Stimulated activated CD8-positive, alpha-beta memory T cell treated with anti-CD3 and anti-CD28 coated beads, Interleukin-15, amount 100 ng/mL, for 1 hour (primary cell): ENCODE measurements at regions not wholly inside any gene's neighbourhood (a gene's known extent, or its start where the extent isn't known, plus 50 kb on each side); places are given as distances from the start of the nearest gene placed in this dataset.

ENCODE experiments used
- DNase-seq: peaks from one replicate; pipeline ENCODE4 v3.0.0-alpha.2; 2020; ENCODE audit warnings: low read depth

- no peak for DNase-seq
Measured at GRCh38 chrX:39333451-39333850, 532.2 kb downstream of the MID1IP1 start.

GRCh38 chrX:39335513-39336235, 534.4 kb downstream of the MID1IP1 start:
- no peak for DNase-seq

DNA sequence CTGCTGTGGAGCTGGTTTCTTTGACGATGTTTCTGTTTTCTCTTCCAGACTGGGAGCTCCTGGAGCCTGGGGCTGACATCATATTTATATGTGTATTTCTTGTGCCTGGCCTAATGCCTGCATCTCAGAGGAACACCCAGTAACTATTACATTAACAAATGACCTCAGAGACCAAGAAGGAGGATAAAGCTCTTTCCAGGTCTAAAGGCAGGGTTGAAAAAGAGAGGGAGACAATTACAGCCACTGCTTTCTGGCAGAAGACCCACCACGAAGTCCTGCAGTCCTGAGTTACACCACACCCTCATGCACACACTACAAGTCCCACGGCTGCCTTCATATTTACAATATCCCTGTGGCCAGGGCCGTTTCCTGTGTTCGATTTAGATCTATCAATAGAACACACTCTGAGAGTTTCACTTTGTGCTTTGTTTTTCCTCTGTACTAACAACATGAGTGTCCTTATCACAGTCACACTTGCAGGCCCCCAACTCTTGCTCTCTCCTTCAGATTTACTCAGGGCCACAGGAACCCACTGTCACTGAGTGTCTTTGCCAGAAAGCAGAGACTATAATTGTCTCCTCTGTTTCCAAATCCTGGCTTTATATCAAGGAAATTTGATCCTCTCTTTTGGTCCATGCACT, 535.5 kb downstream of the MID1IP1 start:
- no peak for DNase-seq

DNA sequence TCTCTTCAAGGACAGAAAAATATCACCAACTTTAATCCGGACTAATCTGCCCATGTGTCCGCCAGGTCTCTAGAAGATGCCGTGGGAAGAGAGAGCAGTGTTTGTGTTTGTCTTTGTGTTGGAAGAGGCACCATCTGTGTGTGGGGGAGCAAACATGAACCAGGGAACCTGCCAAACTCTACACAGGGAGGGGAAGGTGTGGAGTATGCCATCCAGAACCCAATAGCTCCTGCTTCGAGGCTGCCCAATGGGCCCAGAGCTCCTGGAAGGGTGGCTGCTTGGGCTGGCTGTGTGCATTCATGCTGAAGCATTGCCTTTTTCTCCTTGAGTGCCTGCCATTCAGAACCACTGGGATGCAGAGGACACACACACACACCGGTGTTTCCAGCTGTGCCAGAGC, 536.2 kb downstream of the MID1IP1 start:
- no peak for DNase-seq

DNA sequence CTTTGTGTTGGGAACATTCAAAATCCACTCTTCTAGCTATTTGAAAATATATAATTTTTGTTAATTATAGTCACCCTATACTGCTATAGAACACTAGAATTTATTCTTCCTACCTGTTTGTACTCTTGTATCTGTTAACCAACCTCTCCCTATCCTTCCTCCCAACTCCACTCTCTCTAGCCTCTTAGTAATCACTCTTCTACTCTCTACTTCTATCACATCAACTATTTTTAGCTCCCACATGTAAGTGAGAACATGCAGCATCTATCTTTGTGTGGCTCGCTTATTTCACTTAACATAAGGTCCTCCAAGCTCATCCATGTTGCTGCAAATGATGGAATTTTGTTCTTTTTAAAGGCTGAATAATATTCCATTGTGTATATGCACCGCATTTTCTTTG, 537.3 kb downstream of the MID1IP1 start:
- no peak for DNase-seq

DNA sequence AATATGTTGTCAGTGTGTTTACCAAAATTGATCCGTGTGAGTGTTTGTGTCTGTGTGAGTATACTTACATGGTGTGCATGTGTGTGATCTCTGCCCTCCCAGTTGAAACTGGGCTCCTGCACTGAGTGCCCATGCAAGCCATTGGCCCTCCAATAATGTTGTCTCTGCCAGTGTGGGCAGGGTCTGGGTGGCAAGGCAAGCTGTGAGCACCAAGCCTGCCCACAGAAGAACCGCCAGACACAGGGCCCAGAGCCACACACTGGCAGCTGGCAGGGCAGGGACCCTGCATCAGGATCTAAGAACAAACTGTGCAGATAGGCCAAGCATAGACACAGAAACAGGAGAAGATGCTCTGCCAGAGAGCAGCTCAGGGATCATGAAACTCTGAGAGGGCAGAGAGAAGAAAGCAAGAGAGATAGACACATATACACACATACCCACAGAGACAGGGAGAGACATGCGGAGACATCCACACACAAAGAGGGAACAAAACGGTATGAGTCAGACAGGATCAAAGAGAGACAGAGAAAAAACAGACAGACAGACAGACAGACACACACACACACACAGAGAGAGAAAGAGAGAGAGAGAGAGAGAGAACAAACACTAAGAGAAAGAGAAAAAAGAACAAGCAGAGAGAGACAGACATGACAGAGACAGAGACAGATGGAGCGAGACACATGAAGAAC, 555.0 kb downstream of the MID1IP1 start:
- no peak for DNase-seq

GRCh38 chrX:39360101-39360500, 558.8 kb downstream of the MID1IP1 start:
- no peak for DNase-seq

DNA sequence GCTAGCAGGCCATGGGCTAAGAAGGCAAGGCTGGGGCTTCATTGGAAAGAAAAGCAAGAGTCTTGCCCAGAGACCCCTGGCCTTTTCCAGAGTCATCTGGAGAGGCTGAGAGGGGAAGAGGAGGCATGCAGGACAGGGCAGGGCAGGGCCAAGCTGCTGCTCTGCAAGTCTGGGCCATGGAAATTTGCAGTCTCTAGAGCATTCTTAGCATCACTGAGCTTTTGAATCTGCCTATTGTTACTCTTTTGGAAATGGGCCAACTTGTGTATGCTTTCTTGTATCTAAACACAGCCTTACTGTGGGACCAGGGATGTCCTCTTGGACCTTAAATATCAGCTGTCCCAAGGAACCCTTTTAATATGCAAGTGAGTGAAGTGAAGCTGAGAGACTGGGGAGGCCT, 560.5 kb downstream of the MID1IP1 start:
- no peak for DNase-seq

GRCh38 chrX:39367416-39367815, 566.2 kb downstream of the MID1IP1 start:
- DNase-seq = no peak

GRCh38 chrX:39372115-39372514, 570.9 kb downstream of the MID1IP1 start:
- DNase-seq = no peak

GRCh38 chrX:39377157-39377556, 575.9 kb downstream of the MID1IP1 start:
- no peak for DNase-seq

GRCh38 chrX:39377773-39378172, 576.5 kb downstream of the MID1IP1 start:
- DNase-seq = no peak

GRCh38 chrX:39381422-39381821, 580.2 kb downstream of the MID1IP1 start:
- no peak for DNase-seq

DNA sequence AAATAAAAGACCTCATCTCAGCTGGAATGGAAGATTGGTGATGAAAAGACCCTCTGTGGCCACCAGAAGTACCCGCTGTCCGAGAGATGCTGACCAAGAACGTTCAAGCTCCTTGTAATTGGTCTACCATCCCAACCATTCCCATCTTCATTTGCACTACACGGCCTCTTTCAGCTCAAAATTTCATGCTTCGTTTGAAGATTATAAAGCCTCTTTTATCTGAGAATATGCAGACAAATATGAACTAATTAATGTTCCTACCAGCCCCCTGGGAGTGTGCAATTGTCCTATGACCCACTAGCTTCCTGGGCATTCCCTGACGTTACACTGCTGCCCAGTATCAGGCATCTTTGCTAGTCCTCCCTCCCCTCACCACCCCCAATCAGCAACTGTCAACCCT, 583.7 kb downstream of the MID1IP1 start:
- DNase-seq = no peak

- no peak for DNase-seq
Measured at GRCh38 chrX:39388730-39389129, 587.5 kb downstream of the MID1IP1 start.

DNA sequence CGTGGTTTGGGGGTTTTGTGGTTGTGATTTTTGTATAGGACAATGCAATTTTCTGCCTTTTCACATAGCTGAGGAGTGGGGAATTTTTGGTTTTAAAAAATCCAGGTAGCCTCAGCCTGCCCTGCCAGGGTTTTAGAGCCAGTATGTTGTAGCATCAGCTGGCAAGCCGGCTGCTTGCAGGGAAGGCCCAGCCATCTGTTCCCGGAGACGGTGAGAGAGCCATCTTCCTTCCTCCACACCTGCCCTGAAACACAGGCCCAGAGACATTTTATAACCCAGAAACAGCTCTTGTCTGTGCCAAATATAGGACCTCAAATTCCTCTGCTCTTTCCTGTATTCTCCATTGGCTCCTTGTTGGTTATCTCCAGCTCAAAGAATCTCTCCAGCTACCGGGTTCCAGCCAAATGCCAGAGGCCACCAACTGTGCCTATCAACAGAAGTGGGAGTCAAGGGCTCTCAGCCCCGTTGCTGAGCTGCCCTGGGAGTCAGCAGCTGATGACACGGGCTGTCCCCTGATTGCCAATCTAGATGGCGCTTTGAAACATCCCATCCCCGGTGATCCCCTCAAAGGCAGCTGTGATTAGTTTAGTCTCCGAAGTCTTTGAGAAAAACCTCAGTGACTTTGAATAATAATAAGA, 595.2 kb downstream of the MID1IP1 start:
- DNase-seq = no peak

- no peak for DNase-seq
Measured at GRCh38 chrX:39397561-39398199, 596.4 kb downstream of the MID1IP1 start.

GRCh38 chrX:39398215-39398962, 597.1 kb downstream of the MID1IP1 start:
- DNase-seq = no peak

DNA sequence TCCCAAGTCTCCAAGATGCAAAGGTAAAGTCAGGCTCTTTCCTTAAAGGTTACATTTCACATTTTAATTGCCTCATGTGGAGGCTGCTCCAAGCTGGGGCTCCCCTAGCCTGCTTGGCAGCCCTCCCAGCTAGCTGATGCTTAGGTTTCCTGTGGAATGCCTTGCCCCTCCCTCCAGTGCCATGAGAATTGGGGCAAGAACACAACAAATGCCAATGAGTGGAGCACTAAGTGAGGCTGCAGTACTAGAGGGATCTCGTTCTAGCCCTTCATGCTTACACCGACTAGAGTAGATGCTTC, 597.7 kb downstream of the MID1IP1 start:
- no peak for DNase-seq

GRCh38 chrX:39399387-39399786, 598.1 kb downstream of the MID1IP1 start:
- no peak for DNase-seq

DNA sequence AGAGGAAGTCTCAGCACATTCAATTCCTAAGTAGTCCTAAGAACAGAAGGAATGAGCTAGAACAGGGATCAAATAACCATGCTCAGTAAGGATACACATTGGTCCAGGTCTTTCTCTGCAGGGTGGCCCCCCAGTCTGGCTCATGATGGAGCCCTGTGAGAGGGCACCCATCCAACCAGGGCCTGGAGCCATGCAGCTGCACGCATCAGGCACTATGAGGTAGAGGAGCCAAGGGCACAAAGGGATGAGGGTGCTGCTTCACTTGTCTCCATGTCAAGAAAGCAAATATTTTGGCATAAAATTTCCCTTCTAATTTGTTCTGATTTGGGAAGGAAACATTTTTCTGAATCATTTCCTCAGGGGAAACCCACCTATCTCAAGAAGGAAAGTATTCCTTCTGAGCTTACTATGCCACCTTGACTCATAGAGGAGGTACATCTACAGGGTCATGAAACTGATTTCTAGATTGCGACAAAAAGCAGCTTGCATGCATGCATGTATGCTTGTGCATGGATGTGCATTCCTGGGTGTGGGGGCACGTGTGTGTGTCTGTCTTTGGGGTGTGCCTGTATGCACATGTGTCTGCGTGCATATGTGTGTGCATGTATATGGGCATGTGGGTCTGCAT, 600.3 kb downstream of the MID1IP1 start:
- DNase-seq = no peak
